ENCODE measurements at regions not wholly inside any gene's neighbourhood (a gene's known extent, or its start where the extent isn't known, plus 50 kb on each side); places are given as distances from the start of the nearest gene placed in this dataset.

DNA sequence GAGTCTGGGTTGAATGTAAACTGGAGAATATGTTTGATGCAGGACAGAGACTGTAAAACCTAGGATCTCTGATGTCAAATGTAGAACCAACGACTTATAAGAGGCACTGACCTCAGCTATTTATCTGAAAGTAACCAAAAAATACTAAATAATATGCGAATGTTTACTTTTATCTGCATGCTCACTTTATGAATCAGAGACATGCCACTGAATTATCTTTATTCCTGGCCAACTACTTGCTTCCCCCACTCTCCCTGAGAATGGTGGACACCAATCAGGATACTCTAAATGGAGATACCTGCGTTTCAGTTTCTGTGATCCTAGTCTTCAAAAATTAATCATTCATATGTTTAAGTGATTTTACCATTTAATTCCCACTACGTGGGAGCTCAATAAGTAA, 1038.4 kb upstream of the PABPC4L start:
- TF ChIP-seq, protein P1, sequence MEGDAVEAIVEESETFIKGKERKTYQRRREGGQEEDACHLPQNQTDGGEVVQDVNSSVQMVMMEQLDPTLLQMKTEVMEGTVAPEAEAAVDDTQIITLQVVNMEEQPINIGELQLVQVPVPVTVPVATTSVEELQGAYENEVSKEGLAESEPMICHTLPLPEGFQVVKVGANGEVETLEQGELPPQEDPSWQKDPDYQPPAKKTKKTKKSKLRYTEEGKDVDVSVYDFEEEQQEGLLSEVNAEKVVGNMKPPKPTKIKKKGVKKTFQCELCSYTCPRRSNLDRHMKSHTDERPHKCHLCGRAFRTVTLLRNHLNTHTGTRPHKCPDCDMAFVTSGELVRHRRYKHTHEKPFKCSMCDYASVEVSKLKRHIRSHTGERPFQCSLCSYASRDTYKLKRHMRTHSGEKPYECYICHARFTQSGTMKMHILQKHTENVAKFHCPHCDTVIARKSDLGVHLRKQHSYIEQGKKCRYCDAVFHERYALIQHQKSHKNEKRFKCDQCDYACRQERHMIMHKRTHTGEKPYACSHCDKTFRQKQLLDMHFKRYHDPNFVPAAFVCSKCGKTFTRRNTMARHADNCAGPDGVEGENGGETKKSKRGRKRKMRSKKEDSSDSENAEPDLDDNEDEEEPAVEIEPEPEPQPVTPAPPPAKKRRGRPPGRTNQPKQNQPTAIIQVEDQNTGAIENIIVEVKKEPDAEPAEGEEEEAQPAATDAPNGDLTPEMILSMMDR (conservative IDR thresholded peaks at IDR 0.05 in 1 of 2, IDR thresholded peaks at IDR 0.05 in 1 of 2; ENCODE audit: extremely low read depth in 1 of 2, insufficient read depth in 1 of 2, low read depth in 1 of 2, low read length in 2 of 2) = no peak
- TF ChIP-seq EZH2 (IDR thresholded peaks at IDR 0.05; ENCODE audit: borderline replicate concordance, low read length) = no peak

Measured in mammary epithelial cell (primary cell).